ENCODE measurements at regions not wholly inside any gene's neighbourhood (a gene's known extent, or its start where the extent isn't known, plus 50 kb on each side); places are given as distances from the start of the nearest gene placed in this dataset.

DNA sequence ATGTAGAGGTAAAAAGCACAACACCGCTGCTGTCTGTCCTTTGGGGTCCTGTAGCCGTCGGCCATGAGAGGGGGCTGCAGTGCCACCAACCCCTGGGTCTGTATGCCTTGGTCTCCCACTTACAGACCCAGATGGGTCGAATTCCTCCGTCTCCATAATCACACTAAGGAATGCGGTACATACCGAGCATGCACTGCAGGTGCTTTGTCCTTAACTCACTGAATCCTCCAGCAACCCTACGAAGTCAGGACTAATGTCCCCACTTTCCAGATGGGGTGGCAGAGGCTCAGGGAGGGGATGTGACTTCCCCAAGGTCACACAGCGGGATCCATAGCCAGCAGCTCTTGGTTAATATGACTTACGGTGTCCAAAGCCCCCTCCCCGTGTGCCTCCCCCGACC, 219.9 kb upstream of the CIBAR2 start:
- H3K9me2 ChIP-seq (ENCODE audit: insufficient read depth, low read length) = no peaks in the 10 kb centered on the region
- H3K4me3 ChIP-seq (ENCODE audit: low read length) = no peak overlapping the region
- H4K20me1 ChIP-seq (ENCODE audit: insufficient read depth) = no peaks in the 10 kb centered on the region
- H3K9me3 ChIP-seq (ENCODE audit: low read length) = no peaks in the 10 kb centered on the region
- peaks cover 4% of the 10 kb centered on the region for H3K27me3 ChIP-seq (ENCODE audit: insufficient read depth, low read depth, low read length)
- H3K4me2 ChIP-seq (ENCODE audit: low read length) = no peak overlapping the region
- no peak overlapping the region for H3K9ac ChIP-seq (ENCODE audit: low read length)
- H3K27ac ChIP-seq (ENCODE audit: low read length) = no peak overlapping the region
- TF ChIP-seq EZH2 (IDR thresholded peaks at IDR 0.05; ENCODE audit: borderline replicate concordance, insufficient read depth, low read length, poor library complexity, severe bottlenecking) = no peak
- TF ChIP-seq, protein P1, sequence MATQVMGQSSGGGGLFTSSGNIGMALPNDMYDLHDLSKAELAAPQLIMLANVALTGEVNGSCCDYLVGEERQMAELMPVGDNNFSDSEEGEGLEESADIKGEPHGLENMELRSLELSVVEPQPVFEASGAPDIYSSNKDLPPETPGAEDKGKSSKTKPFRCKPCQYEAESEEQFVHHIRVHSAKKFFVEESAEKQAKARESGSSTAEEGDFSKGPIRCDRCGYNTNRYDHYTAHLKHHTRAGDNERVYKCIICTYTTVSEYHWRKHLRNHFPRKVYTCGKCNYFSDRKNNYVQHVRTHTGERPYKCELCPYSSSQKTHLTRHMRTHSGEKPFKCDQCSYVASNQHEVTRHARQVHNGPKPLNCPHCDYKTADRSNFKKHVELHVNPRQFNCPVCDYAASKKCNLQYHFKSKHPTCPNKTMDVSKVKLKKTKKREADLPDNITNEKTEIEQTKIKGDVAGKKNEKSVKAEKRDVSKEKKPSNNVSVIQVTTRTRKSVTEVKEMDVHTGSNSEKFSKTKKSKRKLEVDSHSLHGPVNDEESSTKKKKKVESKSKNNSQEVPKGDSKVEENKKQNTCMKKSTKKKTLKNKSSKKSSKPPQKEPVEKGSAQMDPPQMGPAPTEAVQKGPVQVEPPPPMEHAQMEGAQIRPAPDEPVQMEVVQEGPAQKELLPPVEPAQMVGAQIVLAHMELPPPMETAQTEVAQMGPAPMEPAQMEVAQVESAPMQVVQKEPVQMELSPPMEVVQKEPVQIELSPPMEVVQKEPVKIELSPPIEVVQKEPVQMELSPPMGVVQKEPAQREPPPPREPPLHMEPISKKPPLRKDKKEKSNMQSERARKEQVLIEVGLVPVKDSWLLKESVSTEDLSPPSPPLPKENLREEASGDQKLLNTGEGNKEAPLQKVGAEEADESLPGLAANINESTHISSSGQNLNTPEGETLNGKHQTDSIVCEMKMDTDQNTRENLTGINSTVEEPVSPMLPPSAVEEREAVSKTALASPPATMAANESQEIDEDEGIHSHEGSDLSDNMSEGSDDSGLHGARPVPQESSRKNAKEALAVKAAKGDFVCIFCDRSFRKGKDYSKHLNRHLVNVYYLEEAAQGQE (IDR thresholded peaks at IDR 0.05; ENCODE audit: borderline replicate concordance) = no peak
- no peak for TF ChIP-seq TAF1 (IDR thresholded peaks at IDR 0.05; ENCODE audit: low read depth)
- TF ChIP-seq EP300 (conservative IDR thresholded peaks at IDR 0.05; ENCODE audit: poor library complexity, severe bottlenecking) = no peak
- TF ChIP-seq, protein P2, sequence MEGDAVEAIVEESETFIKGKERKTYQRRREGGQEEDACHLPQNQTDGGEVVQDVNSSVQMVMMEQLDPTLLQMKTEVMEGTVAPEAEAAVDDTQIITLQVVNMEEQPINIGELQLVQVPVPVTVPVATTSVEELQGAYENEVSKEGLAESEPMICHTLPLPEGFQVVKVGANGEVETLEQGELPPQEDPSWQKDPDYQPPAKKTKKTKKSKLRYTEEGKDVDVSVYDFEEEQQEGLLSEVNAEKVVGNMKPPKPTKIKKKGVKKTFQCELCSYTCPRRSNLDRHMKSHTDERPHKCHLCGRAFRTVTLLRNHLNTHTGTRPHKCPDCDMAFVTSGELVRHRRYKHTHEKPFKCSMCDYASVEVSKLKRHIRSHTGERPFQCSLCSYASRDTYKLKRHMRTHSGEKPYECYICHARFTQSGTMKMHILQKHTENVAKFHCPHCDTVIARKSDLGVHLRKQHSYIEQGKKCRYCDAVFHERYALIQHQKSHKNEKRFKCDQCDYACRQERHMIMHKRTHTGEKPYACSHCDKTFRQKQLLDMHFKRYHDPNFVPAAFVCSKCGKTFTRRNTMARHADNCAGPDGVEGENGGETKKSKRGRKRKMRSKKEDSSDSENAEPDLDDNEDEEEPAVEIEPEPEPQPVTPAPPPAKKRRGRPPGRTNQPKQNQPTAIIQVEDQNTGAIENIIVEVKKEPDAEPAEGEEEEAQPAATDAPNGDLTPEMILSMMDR (IDR thresholded peaks at IDR 0.05; ENCODE audit: poor library complexity, severe bottlenecking) = no peak
- TF ChIP-seq SMC3 (conservative IDR thresholded peaks at IDR 0.05; ENCODE audit: poor library complexity) = no peak
- TF ChIP-seq MXI1 (conservative IDR thresholded peaks at IDR 0.05; ENCODE audit: poor library complexity, severe bottlenecking) = no peak
- no peak for TF ChIP-seq POLR2AphosphoS5 (IDR thresholded peaks at IDR 0.05)
- H3K36me3 ChIP-seq (ENCODE audit: insufficient read depth, low read length) = no peaks in the 10 kb centered on the region
- H3K79me2 ChIP-seq (replicated peaks; ENCODE audit: insufficient read depth, low read length) = no peaks in the 10 kb centered on the region
- peaks cover 3% of the 10 kb centered on the region for H3F3A ChIP-seq (ENCODE audit: insufficient read depth, low read length, poor library complexity, severe bottlenecking)
- no peak overlapping the region for H2AFZ ChIP-seq (ENCODE audit: low read depth, low read length)

DNA sequence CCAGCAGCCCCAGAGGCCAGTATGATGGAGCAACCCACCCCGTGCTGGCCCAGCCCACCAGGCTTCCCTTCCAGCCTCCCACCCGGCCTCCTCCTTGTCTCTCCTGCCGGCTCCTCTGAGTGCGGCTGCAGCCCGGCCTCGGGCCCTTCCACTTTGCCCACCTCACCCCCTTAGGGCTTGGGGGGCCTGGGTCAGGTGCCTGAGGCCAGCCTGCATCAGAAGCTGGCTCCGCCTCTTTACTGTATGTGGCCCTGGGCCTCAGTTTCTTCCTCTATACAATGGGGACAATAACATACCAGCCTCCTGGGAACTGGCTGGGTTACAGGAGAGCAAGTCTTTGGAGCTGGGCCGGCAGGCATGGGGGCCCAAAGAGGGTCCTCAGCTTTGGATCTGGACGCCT, 221.1 kb upstream of the CIBAR2 start:
- H3K9me2 ChIP-seq (ENCODE audit: insufficient read depth, low read length) = no peaks in the 10 kb centered on the region
- H3K36me3 ChIP-seq (ENCODE audit: insufficient read depth, low read length) = no peaks in the 10 kb centered on the region
- H3K4me2 ChIP-seq (ENCODE audit: low read length) = no peak overlapping the region
- no peak for TF ChIP-seq RAD21 (conservative IDR thresholded peaks at IDR 0.05)
- TF ChIP-seq POLR2AphosphoS5 (IDR thresholded peaks at IDR 0.05) = no peak
- TF ChIP-seq TAF1 (IDR thresholded peaks at IDR 0.05; ENCODE audit: low read depth) = no peak
- TF ChIP-seq SMC3 (conservative IDR thresholded peaks at IDR 0.05; ENCODE audit: poor library complexity) = no peak
- TF ChIP-seq, protein P2 (IDR thresholded peaks at IDR 0.05; ENCODE audit: poor library complexity, severe bottlenecking) = no peak
- no peak for TF ChIP-seq EP300 (conservative IDR thresholded peaks at IDR 0.05; ENCODE audit: poor library complexity, severe bottlenecking)
- TF ChIP-seq EZH2 (IDR thresholded peaks at IDR 0.05; ENCODE audit: borderline replicate concordance, insufficient read depth, low read length, poor library complexity, severe bottlenecking) = no peak
- no peak overlapping the region for H3K27ac ChIP-seq (ENCODE audit: low read length)
- H3F3A ChIP-seq (ENCODE audit: insufficient read depth, low read length, poor library complexity, severe bottlenecking) = peaks cover 3% of the 10 kb centered on the region
- H3K9ac ChIP-seq (ENCODE audit: low read length) = no peak overlapping the region
- no peak overlapping the region for H2AFZ ChIP-seq (ENCODE audit: low read depth, low read length)
- peaks cover 4% of the 10 kb centered on the region for H3K27me3 ChIP-seq (ENCODE audit: insufficient read depth, low read depth, low read length)
- H3K9me3 ChIP-seq (ENCODE audit: low read length) = no peaks in the 10 kb centered on the region
- H3K4me3 ChIP-seq (ENCODE audit: low read length) = no peak overlapping the region
- no peaks in the 10 kb centered on the region for H4K20me1 ChIP-seq (ENCODE audit: insufficient read depth)
- H3K79me2 ChIP-seq (replicated peaks; ENCODE audit: insufficient read depth, low read length) = no peaks in the 10 kb centered on the region
